IPS DF 4.7 (cell line): ENCODE measurements at regions not wholly inside any gene's neighbourhood (a gene's known extent, or its start where the extent isn't known, plus 50 kb on each side); places are given as distances from the start of the nearest gene placed in this dataset.
"Not testable (repeated sequence)": the region's sequence is repeated elsewhere in the genome, so short reads cannot be mapped to it uniquely, and the experiment has no call there.

Experiments used
- DNase-seq: peaks from one replicate; pipeline ENCODE4 v3.0.0-alpha.2; 2013; ENCODE audit warnings: low spot score; ENCODE audit errors: extremely low read depth

GRCh38 chr4:20196476-20196875 lies 55.2 kb upstream of the SLIT2 start:
- no peak for DNase-seq

- no peak for DNase-seq
These were observed 56.4 kb upstream of the SLIT2 start for GRCh38 chr4:20195071-20195885.

- no peak for DNase-seq
These were observed 57.3 kb upstream of the SLIT2 start for GRCh38 chr4:20194123-20195013.

- DNase-seq, result no peak
These were observed 58.4 kb upstream of the SLIT2 start for GRCh38 chr4:20193141-20193936.

GRCh38 chr4:20192736-20193135 lies 59.0 kb upstream of the SLIT2 start:
- no peak for DNase-seq

GRCh38 chr4:20185103-20185502 lies 66.6 kb upstream of the SLIT2 start:
- no peak for DNase-seq

- DNase-seq, result not testable (repeated sequence)
These were observed 68.6 kb upstream of the SLIT2 start for GRCh38 chr4:20183131-20183530.

- no peak for DNase-seq
These were observed 69.8 kb upstream of the SLIT2 start for GRCh38 chr4:20181926-20182325.

- DNase-seq, result no peak
These were observed 71.2 kb upstream of the SLIT2 start for GRCh38 chr4:20180509-20180908.

- DNase-seq, result no peak
These were observed 72.7 kb upstream of the SLIT2 start for GRCh38 chr4:20178902-20179576.

GRCh38 chr4:20176881-20177280 lies 74.8 kb upstream of the SLIT2 start:
- no peak for DNase-seq

- DNase-seq, result no peak
These were observed 79.5 kb upstream of the SLIT2 start for GRCh38 chr4:20172070-20172760.

GRCh38 chr4:20166544-20166943 lies 85.2 kb upstream of the SLIT2 start:
- no peak for DNase-seq

GRCh38 chr4:20159516-20159915 lies 92.2 kb upstream of the SLIT2 start:
- no peak for DNase-seq

- DNase-seq, result no peak
These were observed 93.5 kb upstream of the SLIT2 start for GRCh38 chr4:20158195-20158594.

GRCh38 chr4:20151436-20151835 lies 100.3 kb upstream of the SLIT2 start:
- no peak for DNase-seq

GRCh38 chr4:20149143-20149542 lies 102.6 kb upstream of the SLIT2 start:
- not testable (repeated sequence) for DNase-seq

- no peak for DNase-seq
These were observed 114.5 kb upstream of the SLIT2 start for GRCh38 chr4:20137176-20137575.

- no peak for DNase-seq
These were observed 124.1 kb upstream of the SLIT2 start for GRCh38 chr4:20127626-20128025.

- no peak for DNase-seq
These were observed 124.8 kb upstream of the SLIT2 start for GRCh38 chr4:20126906-20127305.
